Activated naive CD8-positive, alpha-beta T cell treated with anti-CD3 and anti-CD28 coated beads, Interleukin-2, amount 50 U/mL, for 24 hours (primary cell): ENCODE measurements at regions not wholly inside any gene's neighbourhood (a gene's known extent, or its start where the extent isn't known, plus 50 kb on each side); places are given as distances from the start of the nearest gene placed in this dataset.

ENCODE experiments used
- ATAC-seq: fragments of 150-1000 bp; cut with Tn5 transposase; one replicate; pipeline ENCODE4 v1.10.0; 2021
- DNase-seq: peaks from one replicate; pipeline ENCODE4 v3.0.0; 2021
- H3K27ac Mint-ChIP-seq: one replicate; pipeline ENCODE4 v1.8.0; 2021; ENCODE audit warnings: mild to moderate bottlenecking, mixed read lengths
- H3K27me3 Mint-ChIP-seq: one replicate; pipeline ENCODE4 v1.8.0; 2021; ENCODE audit warnings: mixed read lengths
- H3K36me3 Mint-ChIP-seq: one replicate; pipeline ENCODE4 v1.8.0; 2021; ENCODE audit warnings: low read depth, mixed read lengths
- H3K4me1 Mint-ChIP-seq: one replicate; pipeline ENCODE4 v1.8.0; 2021; ENCODE audit warnings: mixed read lengths
- H3K4me3 Mint-ChIP-seq: one replicate; pipeline ENCODE4 v1.8.0; 2021; ENCODE audit warnings: mild to moderate bottlenecking, moderate library complexity, mixed read lengths
- H3K9me3 Mint-ChIP-seq: one replicate; pipeline ENCODE4 v1.8.0; 2021; ENCODE audit warnings: mixed read lengths

- no peak for ATAC-seq
- peaks cover 2% of the 10 kb centered on the region for H3K36me3 Mint-ChIP-seq
- no peak overlapping the region for H3K27ac Mint-ChIP-seq
- no peaks in the 10 kb centered on the region for H3K27me3 Mint-ChIP-seq
- DNase-seq, result no peak
- peaks cover 36% of the 10 kb centered on the region for H3K9me3 Mint-ChIP-seq
- no peak overlapping the region for H3K4me3 Mint-ChIP-seq
- H3K4me1 Mint-ChIP-seq, result peaks cover 19% of the 10 kb centered on the region
These were observed 76.7 kb upstream of the RAPGEF4 start for GRCh38 chr2:172658945-172659344.

GRCh38 chr2:172662099-172662498 is 73.5 kb upstream of the RAPGEF4 start:
- no peaks in the 10 kb centered on the region for H3K27me3 Mint-ChIP-seq
- ATAC-seq, result no peak
- H3K27ac Mint-ChIP-seq, result no peak overlapping the region

GRCh38 chr2:172664766-172665165 is 70.9 kb upstream of the RAPGEF4 start:
- no peaks in the 10 kb centered on the region for H3K27me3 Mint-ChIP-seq
- H3K27ac Mint-ChIP-seq, result no peak overlapping the region
- peaks cover 2% of the 10 kb centered on the region for H3K36me3 Mint-ChIP-seq
- no peak for ATAC-seq
- DNase-seq, result no peak
- H3K9me3 Mint-ChIP-seq, result peaks cover 22% of the 10 kb centered on the region
- no peak overlapping the region for H3K4me3 Mint-ChIP-seq
- no peaks in the 10 kb centered on the region for H3K4me1 Mint-ChIP-seq

More at GRCh38 chr2:172662099-172662498, 73.5 kb upstream of the RAPGEF4 start:
- DNase-seq, result no peak
- Mint-ChIP-seq H3K36me3 (peaks cover 4% of the 10 kb centered on the region), H3K4me1 (peaks cover 1% of the 10 kb centered on the region), H3K9me3 (peaks cover 48% of the 10 kb centered on the region), H3K4me3 (no peak overlapping the region)

GRCh38 chr2:172667581-172668325 is 67.9 kb upstream of the RAPGEF4 start:
- Mint-ChIP-seq H3K36me3 (peaks cover 2% of the 10 kb centered on the region), H3K4me1 (no peaks in the 10 kb centered on the region), H3K4me3 (no peak overlapping the region), H3K27me3 (no peaks in the 10 kb centered on the region), H3K27ac (no peak overlapping the region), H3K9me3 (peaks cover 18% of the 10 kb centered on the region)
- no peak for DNase-seq
- no peak for ATAC-seq

GRCh38 chr2:172671501-172671900 is 64.1 kb upstream of the RAPGEF4 start:
- Mint-ChIP-seq H3K4me1 (peaks cover 3% of the 10 kb centered on the region), H3K36me3 (peaks cover 2% of the 10 kb centered on the region), H3K9me3 (peaks cover 11% of the 10 kb centered on the region), H3K4me3 (no peak overlapping the region), H3K27me3 (no peaks in the 10 kb centered on the region), H3K27ac (no peak overlapping the region)
- DNase-seq (no peak), ATAC-seq (no peak)

DNA sequence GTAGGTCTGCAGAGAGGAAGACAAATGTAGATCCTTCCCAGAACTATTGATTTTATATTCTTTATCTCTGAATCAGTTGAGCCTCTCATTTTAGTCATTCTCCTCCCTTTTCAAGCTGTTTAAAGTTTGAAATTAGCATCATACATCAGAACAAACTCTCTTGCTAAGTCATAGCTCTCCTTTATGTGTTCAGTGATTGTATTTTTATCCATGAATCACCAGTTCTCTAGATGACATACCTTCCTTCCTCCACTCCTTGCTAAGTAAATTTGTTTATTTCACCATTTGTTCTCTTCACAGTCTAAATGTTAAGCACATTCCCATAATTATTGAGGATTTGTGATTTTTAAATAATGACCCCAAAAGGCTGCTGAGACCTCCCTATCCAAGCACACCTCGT is 63.5 kb upstream of the RAPGEF4 start:
- H3K27ac Mint-ChIP-seq, result no peak overlapping the region
- no peak for DNase-seq
- no peaks in the 10 kb centered on the region for H3K36me3 Mint-ChIP-seq
- peaks cover 3% of the 10 kb centered on the region for H3K4me1 Mint-ChIP-seq
- no peak for ATAC-seq
- H3K27me3 Mint-ChIP-seq, result no peaks in the 10 kb centered on the region
- H3K9me3 Mint-ChIP-seq, result peaks cover 5% of the 10 kb centered on the region
- no peak overlapping the region for H3K4me3 Mint-ChIP-seq

DNA sequence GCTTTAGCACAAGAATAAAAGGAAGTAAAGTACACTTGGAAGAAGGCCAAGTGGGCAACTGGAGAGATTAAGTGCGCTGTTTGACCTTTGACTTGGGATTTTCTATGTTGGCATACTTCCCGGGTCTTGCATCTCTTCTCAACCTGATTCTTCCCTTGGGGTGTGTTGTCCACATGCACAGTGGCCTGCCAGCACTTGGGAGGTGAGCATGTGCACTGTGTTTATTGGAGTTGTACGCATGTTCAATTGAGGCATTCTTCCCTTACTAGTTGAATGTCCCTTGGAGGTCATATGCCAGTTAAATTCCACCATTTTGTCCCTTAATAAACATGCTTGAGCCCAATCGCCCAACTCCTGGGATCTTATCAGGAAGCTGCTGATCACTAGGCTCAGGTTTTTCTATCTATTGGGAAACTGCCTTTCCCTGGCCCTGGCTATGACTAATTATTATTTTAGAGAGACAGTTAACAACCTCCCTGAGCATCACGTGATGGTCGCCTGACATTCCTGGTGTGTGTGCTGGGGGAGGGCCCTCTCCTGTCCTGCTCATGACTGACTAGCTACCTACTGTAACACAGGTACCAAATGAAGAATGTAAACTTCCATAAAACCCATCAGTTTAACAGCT is 62.5 kb upstream of the RAPGEF4 start:
- Mint-ChIP-seq H3K4me3 (no peak overlapping the region), H3K27ac (no peak overlapping the region), H3K27me3 (no peaks in the 10 kb centered on the region), H3K36me3 (no peaks in the 10 kb centered on the region), H3K9me3 (peaks cover 5% of the 10 kb centered on the region), H3K4me1 (peaks cover 3% of the 10 kb centered on the region)
- DNase-seq (no peak), ATAC-seq (no peak)

DNA sequence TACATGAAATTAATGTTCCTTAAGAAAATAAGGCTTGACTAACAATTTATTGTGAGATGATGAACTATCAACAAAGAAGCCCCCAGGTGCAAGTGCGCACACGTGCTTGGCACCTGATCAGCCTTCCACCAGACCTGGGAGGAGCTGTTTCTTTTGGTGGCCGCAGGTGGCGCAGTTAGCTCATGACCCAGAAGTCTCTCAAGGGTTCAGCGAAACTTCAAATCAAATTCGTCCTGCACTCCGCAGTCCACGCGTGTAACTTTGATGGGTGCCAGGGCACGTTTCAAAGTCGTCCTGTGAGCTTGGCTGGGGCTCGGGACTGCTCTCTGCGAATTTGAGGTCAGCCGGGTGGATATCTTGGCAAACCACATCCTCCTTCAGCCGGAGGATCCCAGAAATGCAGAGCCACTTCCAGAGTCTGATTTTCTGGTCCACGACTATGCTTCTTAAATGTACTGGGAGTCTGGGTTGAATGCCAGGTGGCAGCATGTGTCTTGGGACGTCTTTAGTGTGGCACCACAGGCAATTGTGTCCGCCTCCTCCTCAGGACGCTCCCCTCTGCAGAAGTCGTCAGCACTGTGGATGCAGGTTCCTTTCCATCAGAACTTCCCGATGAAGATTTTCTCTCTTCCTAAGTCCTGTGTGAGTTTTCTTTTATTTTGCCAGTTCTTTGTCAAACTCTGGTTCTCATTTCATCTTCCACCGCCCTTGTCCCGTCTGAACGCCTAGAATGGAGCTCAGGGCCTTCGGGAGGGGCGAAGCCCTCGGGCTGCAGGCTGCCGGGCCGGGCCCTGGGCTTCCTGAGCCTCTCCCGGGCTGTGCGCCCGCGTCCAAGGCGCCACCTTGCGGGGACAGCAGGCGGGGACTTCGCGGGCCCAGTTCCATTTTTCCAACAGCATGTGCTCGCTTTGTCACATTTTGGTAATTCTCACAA is 61.3 kb upstream of the RAPGEF4 start:
- Mint-ChIP-seq H3K9me3 (peaks cover 5% of the 10 kb centered on the region), H3K27ac (no peak overlapping the region), H3K27me3 (no peaks in the 10 kb centered on the region), H3K4me1 (peaks cover 3% of the 10 kb centered on the region), H3K36me3 (no peaks in the 10 kb centered on the region), H3K4me3 (no peak overlapping the region)
- DNase-seq, result peak; percentile 50
- ATAC-seq, result peak; percentile 88

GRCh38 chr2:172674968-172675303 is 60.7 kb upstream of the RAPGEF4 start:
- Mint-ChIP-seq H3K9me3 (peaks cover 5% of the 10 kb centered on the region), H3K27me3 (no peaks in the 10 kb centered on the region), H3K36me3 (no peaks in the 10 kb centered on the region), H3K4me3 (no peak overlapping the region), H3K4me1 (peaks cover 3% of the 10 kb centered on the region), H3K27ac (no peak overlapping the region)
- DNase-seq, result no peak
- ATAC-seq, result peak; percentile 46

DNA sequence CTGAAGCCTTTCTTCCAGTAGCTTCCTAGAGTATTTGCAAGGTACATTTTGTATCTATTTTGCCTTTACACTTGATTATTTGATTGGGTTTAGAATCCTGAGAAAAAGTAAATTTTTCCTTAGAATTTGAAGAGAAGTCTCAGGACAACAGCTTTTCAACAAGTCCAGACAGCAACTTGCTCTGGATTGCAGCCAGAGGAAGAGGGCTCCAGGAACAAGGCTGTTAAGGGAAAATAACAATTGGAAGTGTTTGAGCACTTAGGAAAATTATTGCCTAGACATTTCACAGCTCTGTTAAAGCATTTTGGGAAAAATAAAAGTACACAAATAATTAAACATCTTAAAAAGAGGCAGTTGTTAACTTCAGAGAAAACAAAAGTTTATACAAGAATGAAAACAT is 58.3 kb upstream of the RAPGEF4 start:
- no peak for DNase-seq
- no peaks in the 10 kb centered on the region for H3K36me3 Mint-ChIP-seq

GRCh38 chr2:172680436-172681068 is 55.1 kb upstream of the RAPGEF4 start:
- H3K4me3 Mint-ChIP-seq, result no peak overlapping the region
- no peak for DNase-seq
- no peaks in the 10 kb centered on the region for H3K27me3 Mint-ChIP-seq
- H3K36me3 Mint-ChIP-seq, result peaks cover 2% of the 10 kb centered on the region
- no peak overlapping the region for H3K27ac Mint-ChIP-seq
- peaks cover 13% of the 10 kb centered on the region for H3K9me3 Mint-ChIP-seq
- no peak for ATAC-seq
- H3K4me1 Mint-ChIP-seq, result peaks cover 2% of the 10 kb centered on the region

More for the DNA sequence above, 58.3 kb upstream of the RAPGEF4 start:
- Mint-ChIP-seq H3K4me1 (peaks cover 3% of the 10 kb centered on the region), H3K9me3 (peaks cover 7% of the 10 kb centered on the region), H3K4me3 (no peak overlapping the region), H3K27ac (no peak overlapping the region), H3K27me3 (no peaks in the 10 kb centered on the region)
- no peak for ATAC-seq

DNA sequence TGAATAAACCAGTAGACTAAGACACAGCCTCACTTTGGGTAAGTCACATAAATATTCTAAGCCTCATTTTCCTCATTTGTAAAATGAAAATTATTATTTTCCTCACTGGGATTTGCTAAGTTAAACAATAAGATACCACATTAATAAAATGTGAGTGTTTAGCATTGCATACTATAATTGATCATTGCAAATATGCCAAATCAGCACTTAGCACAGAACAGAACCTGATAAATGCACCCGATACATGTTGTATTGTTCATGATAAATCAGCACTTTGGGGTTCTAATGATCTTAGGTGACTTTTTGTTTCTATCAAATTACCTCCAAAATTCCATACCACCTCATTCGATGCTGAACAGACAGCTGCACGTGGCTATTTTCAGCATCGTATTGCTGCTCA is 50.2 kb upstream of the RAPGEF4 start:
- Mint-ChIP-seq H3K4me3 (no peak overlapping the region), H3K27me3 (no peaks in the 10 kb centered on the region), H3K4me1 (peaks cover 11% of the 10 kb centered on the region), H3K36me3 (peaks cover 7% of the 10 kb centered on the region), H3K9me3 (peaks cover 16% of the 10 kb centered on the region), H3K27ac (no peak overlapping the region)
- DNase-seq (no peak), ATAC-seq (no peak)
